SK-N-SH (cell line): ENCODE measurements at regions not wholly inside any gene's neighbourhood (a gene's known extent, or its start where the extent isn't known, plus 50 kb on each side); places are given as distances from the start of the nearest gene placed in this dataset.

Experiments used
- CTCF ChIA-PET: fragments of 300-600, 350-600 bp; formaldehyde crosslinking; extraction: SDS; loops from one replicate; lab custom pipeline; 2021; lab: Yijun Ruan, JAX
- POLR2A ChIA-PET: fragments of 350-600 bp; sonication (Branson Sonifier 250); formaldehyde crosslinking; extraction: SDS; loops from one replicate; lab custom pipeline; 2020; ENCODE audit warnings: antibody characterized with exemption, inconsistent platforms; lab: Yijun Ruan, JAX
- DNase-seq: peaks from one replicate; pipeline ENCODE4 v3.0.0; 2012
- H2AFZ ChIP-seq: fragments of 200-600 bp; sonication (generic); 2 replicates; pipeline ENCODE4 v1.8.1; 2016; ENCODE audit warnings: antibody characterized with exemption, mild to moderate bottlenecking, low read depth
- H3F3A ChIP-seq: fragments of 200-600 bp; sonication (generic); replicated peaks from 2 replicates; pipeline ENCODE3; 2016; ENCODE audit warnings: antibody characterized with exemption, mild to moderate bottlenecking; ENCODE audit not compliant: insufficient read depth
- H3K27ac ChIP-seq, 2 experiments: fragments of 200-500 bp in 1 of 2; fragments of 200-600 bp in 1 of 2; sonication (Bioruptor generic) in 1 of 2; sonication (generic), shearing (Covaris generic) in 1 of 2; 2 replicates each; pipeline versions ENCODE4 v1.5.1 to v1.6.1; 2014 to 2016; ENCODE audit warnings: low read depth in 2 of 2, inconsistent platforms in 1 of 2, low read length in 1 of 2, mild to moderate bottlenecking in 1 of 2, mixed read lengths in 1 of 2
- H3K27me3 ChIP-seq: fragments of 200-600 bp; sonication (generic), shearing (Covaris generic); 2 replicates; pipeline ENCODE4 v1.6.1; 2016; ENCODE audit warnings: mixed run types; ENCODE audit not compliant: insufficient read depth
- H3K36me3 ChIP-seq, 2 experiments: fragments of 200-500 bp in 1 of 2; fragments of 200-600 bp in 1 of 2; sonication (Bioruptor generic) in 1 of 2; sonication (generic) in 1 of 2; replicated peaks in 1 of 2; 2 replicates each; pipeline versions ENCODE3 to v1.5.1; 2014 to 2016; ENCODE audit warnings: low read length in 1 of 2, mild to moderate bottlenecking in 1 of 2; ENCODE audit not compliant: insufficient read depth in 2 of 2, control insufficient read depth in 1 of 2
- H3K4me1 ChIP-seq, 2 experiments: fragments of 200-500 bp in 1 of 2; fragments of 200-600 bp in 1 of 2; sonication (Bioruptor generic) in 1 of 2; sonication (generic), shearing (Covaris generic) in 1 of 2; 2 replicates each; pipeline versions ENCODE4 v1.5.1 to v1.6.1; 2014 to 2016; ENCODE audit warnings: low read depth in 1 of 2, low read length in 1 of 2, mixed run types in 1 of 2; ENCODE audit not compliant: insufficient read depth in 2 of 2, control insufficient read depth in 1 of 2
- H3K4me2 ChIP-seq: fragments of 200-600 bp; sonication (generic), shearing (Covaris generic); 2 replicates; pipeline ENCODE4 v1.6.1; 2017; ENCODE audit warnings: mixed run types
- H3K4me3 ChIP-seq, 2 experiments: fragments of 200-500 bp in 1 of 2; fragments of 200-600 bp in 1 of 2; sonication (Bioruptor generic) in 1 of 2; sonication (generic), shearing (Covaris generic) in 1 of 2; 2 replicates each; pipeline versions ENCODE4 v1.5.1 to v1.8.1; 2014 to 2016; ENCODE audit warnings: low read depth in 2 of 2, inconsistent platforms in 1 of 2, low read length in 1 of 2, mild to moderate bottlenecking in 1 of 2, mixed read lengths in 1 of 2, moderate library complexity in 1 of 2
- H3K79me2 ChIP-seq: fragments of 200-600 bp; sonication (generic); 2 replicates; pipeline ENCODE4 v1.8.1; 2017; ENCODE audit warnings: mild to moderate bottlenecking; ENCODE audit not compliant: insufficient read depth
- H3K9ac ChIP-seq: fragments of 200-600 bp; sonication (generic); 2 replicates; pipeline ENCODE4 v1.6.1; 2017; ENCODE audit warnings: mixed run types
- H3K9me2 ChIP-seq: fragments of 200-600 bp; sonication (generic); 2 replicates; pipeline ENCODE4 v1.6.1; 2017; ENCODE audit warnings: mixed run types
- H3K9me3 ChIP-seq: fragments of 200-600 bp; sonication (generic); 2 replicates; pipeline ENCODE4 v1.6.1; 2017; ENCODE audit warnings: mixed run types, mild to moderate bottlenecking, moderate library complexity
- H4K20me1 ChIP-seq: fragments of 200-600 bp; sonication (generic); 2 replicates; pipeline ENCODE4 v1.6.1; 2017; ENCODE audit warnings: mild to moderate bottlenecking, mixed run types; ENCODE audit not compliant: insufficient read depth
- CHD2 ChIP-seq: fragments of 150-350 bp; IDR thresholded peaks from 2 replicates; pipeline ENCODE4 v1.6.1; 2018; ENCODE audit warnings: low read length; ENCODE audit not compliant: partially characterized antibody
- ELF1 ChIP-seq: IDR thresholded peaks from 2 replicates; pipeline ENCODE4 v1.4.0; 2012
- FOSL2 ChIP-seq: IDR thresholded peaks from 2 replicates; pipeline ENCODE4 v1.4.0; 2012; ENCODE audit warnings: low read depth, mild to moderate bottlenecking, moderate library complexity, borderline replicate concordance
- FOXJ3 ChIP-seq: sonication (generic); formaldehyde crosslinking; IDR thresholded peaks from 2 replicates; pipeline ENCODE4 v1.5.1; 2020; ENCODE audit warnings: mild to moderate bottlenecking, missing genetic modification reagents
- GATA2 ChIP-seq: sonication (generic); formaldehyde crosslinking; IDR thresholded peaks from 2 replicates; pipeline ENCODE4 v1.5.0; 2020; ENCODE audit warnings: mild to moderate bottlenecking, missing genetic modification reagents
- JUND ChIP-seq: IDR thresholded peaks from 2 replicates; pipeline ENCODE4 v1.4.0; 2012
- MXI1 ChIP-seq: IDR thresholded peaks from 2 replicates; pipeline ENCODE4 v1.6.1; 2012; ENCODE audit warnings: mild to moderate bottlenecking, low read depth, low read length, improper control_type of control experiment
- NRF1 ChIP-seq: IDR thresholded peaks from 2 replicates; pipeline ENCODE4 v1.6.1; 2012; ENCODE audit warnings: low read depth, mild to moderate bottlenecking, low read length
- RAD21 ChIP-seq: IDR thresholded peaks from 2 replicates; pipeline ENCODE4 v1.6.1; 2012; ENCODE audit warnings: mild to moderate bottlenecking, low read length
- RCOR1 ChIP-seq: fragments of 150-350 bp; IDR thresholded peaks from 2 replicates; pipeline ENCODE4 v1.6.1; 2017; ENCODE audit warnings: antibody characterized with exemption, low read length
- SMC3 ChIP-seq: IDR thresholded peaks from 2 replicates; pipeline ENCODE4 v1.6.1; 2012; ENCODE audit warnings: low read depth, low read length, improper control_type of control experiment
- TCF12 ChIP-seq: IDR thresholded peaks from 2 replicates; pipeline ENCODE4 v1.4.0; 2012
- YY1 ChIP-seq: IDR thresholded peaks from 2 replicates; pipeline ENCODE4 v1.4.0; 2012; ENCODE audit warnings: low read depth, mild to moderate bottlenecking
- WGBS: methylation state at CpG from one replicate; pipeline ENCODE4 v1.1.6; 2017; ENCODE audit warnings: low lambda C conversion rate; 5-methylcytosine and 5-hydroxymethylcytosine counted together
- TF ChIP-seq, protein P1 (sequence below): IDR thresholded peaks from 2 replicates; pipeline ENCODE4 v1.6.1; 2012; ENCODE audit warnings: mild to moderate bottlenecking, low read depth, low read length, moderate library complexity
- TF ChIP-seq, protein P2 (sequence below): IDR thresholded peaks from 2 replicates; pipeline ENCODE4; 2012
- TF ChIP-seq, protein P3 (sequence below): fragments of 150-350 bp; IDR thresholded peaks from 2 replicates; pipeline ENCODE4 v1.6.1; 2017; ENCODE audit warnings: antibody characterized with exemption, low read length, low read depth, borderline replicate concordance
- TF ChIP-seq, protein P4 (sequence below): IDR thresholded peaks from 2 replicates; pipeline ENCODE4 v1.4.0; 2012; ENCODE audit warnings: low read depth, borderline replicate concordance

DNA sequence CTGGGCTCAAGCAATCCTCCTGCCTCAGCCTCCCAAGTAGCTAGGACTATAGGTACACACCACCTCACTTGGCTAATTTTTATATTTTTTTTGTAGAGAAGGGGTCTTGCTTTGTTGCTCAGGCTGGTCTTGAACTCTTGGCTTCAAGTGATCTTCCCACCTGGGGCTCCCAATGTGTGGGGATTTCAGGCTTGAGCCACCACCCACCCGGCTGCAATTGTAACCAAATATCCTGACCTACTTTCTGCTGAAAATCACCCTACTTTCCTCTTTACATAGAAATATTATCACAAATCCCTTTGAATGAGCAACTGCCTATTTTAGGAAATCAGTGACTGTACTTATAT, 59.6 kb upstream of the ZNF608 start:
- Histone ChIP-seq H3K9ac (no peak overlapping the region), H3F3A (peaks cover 3% of the 10 kb centered on the region), H3K27me3 (no peaks in the 10 kb centered on the region), H3K27ac (peak overlapping the region in 1 of 2 experiments; percentile 89; a peak in 2 of 4 replicates), H4K20me1 (no peaks in the 10 kb centered on the region), H3K4me1 (peaks cover 0 to 13% of the 10 kb centered on the region in 2 experiments; a peak in 2 of 4 replicates), H3K36me3 (no peaks in the 10 kb centered on the region), H3K79me2 (no peaks in the 10 kb centered on the region), H2AFZ (peak overlapping the region; percentile 27), H3K9me3 (no peaks in the 10 kb centered on the region), H3K4me2 (0 out of 2 replicates have a peak overlapping the region, but pooled peaks have one; percentile 25), H3K4me3 (no peak overlapping the region), H3K9me2 (no peaks in the 10 kb centered on the region)
- DNase-seq: no peak
- CTCF ChIA-PET: no interaction called here
- WGBS: 73% methylated on average over 1 of the region's 1 CpG
- TF ChIP-seq MXI1 (no peak), RCOR1 (no peak), CHD2 (no peak), NRF1 (no peak), GATA2 (CRISPR knock-in tag) (no peak), TCF12 (no peak)
- TF ChIP-seq, protein P1, sequence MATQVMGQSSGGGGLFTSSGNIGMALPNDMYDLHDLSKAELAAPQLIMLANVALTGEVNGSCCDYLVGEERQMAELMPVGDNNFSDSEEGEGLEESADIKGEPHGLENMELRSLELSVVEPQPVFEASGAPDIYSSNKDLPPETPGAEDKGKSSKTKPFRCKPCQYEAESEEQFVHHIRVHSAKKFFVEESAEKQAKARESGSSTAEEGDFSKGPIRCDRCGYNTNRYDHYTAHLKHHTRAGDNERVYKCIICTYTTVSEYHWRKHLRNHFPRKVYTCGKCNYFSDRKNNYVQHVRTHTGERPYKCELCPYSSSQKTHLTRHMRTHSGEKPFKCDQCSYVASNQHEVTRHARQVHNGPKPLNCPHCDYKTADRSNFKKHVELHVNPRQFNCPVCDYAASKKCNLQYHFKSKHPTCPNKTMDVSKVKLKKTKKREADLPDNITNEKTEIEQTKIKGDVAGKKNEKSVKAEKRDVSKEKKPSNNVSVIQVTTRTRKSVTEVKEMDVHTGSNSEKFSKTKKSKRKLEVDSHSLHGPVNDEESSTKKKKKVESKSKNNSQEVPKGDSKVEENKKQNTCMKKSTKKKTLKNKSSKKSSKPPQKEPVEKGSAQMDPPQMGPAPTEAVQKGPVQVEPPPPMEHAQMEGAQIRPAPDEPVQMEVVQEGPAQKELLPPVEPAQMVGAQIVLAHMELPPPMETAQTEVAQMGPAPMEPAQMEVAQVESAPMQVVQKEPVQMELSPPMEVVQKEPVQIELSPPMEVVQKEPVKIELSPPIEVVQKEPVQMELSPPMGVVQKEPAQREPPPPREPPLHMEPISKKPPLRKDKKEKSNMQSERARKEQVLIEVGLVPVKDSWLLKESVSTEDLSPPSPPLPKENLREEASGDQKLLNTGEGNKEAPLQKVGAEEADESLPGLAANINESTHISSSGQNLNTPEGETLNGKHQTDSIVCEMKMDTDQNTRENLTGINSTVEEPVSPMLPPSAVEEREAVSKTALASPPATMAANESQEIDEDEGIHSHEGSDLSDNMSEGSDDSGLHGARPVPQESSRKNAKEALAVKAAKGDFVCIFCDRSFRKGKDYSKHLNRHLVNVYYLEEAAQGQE: no peak
- POLR2A ChIA-PET: interaction anchor here (1.9 kb wide), 1 partner anchor 58 kb away, joined by 10 read pairs; no protein-coding TSS in a partner anchor

DNA sequence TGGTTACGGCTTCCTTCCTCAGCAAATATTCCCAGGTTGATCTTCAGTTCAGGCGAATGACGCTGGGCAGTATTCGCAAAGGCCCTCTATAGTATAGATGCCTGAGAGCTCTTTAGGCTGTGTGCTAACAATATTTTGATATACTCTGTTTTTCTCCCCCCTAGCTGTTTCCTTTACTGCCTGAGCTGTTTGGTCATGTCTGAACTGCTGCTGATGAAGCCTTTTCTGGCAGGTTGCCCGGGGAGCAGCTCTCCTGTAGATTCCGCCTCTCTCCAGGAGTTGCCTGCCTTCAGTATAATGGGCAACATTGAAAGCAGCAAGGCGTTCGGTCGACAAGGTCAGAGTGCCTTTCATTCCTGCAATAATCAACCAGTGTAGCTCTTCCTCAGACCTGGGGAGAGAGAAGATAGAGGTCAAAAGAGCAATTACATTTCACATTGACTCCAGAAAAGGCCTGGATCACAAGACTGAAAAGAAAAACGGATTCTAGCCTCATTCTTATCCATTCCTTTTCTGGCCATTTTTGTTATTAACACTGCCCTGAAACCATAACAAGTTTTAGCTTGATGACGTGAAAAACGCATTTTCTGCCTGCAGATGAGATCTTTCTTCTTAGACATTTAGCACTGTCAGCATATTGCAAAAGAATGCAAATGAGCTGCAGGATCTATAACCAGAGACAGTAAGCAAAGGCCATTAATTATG, 60.1 kb upstream of the ZNF608 start:
- DNase-seq: peak; percentile 78
- H3K36me3 ChIP-seq: no peaks in the 10 kb centered on the region
- POLR2A ChIA-PET: interaction anchor here (1.0 to 1.9 kb wide), 2 partner anchors 59 to 60 kb away, joined by 4 to 10 read pairs; no protein-coding TSS in a partner anchor
- TF ChIP-seq JUND: no peak
- TF ChIP-seq SMC3: no peak
- peak; percentile 41; the same call in 1 of the 2 replicates for TF ChIP-seq FOXJ3 (CRISPR knock-in tag)
- TF ChIP-seq FOSL2: no peak
- TF ChIP-seq ELF1: no peak
- TF ChIP-seq CHD2: peak; percentile 37
- 0 out of 2 replicates have a peak, but pooled peaks have one; percentile 15 for TF ChIP-seq RCOR1
- TF ChIP-seq, protein P2, sequence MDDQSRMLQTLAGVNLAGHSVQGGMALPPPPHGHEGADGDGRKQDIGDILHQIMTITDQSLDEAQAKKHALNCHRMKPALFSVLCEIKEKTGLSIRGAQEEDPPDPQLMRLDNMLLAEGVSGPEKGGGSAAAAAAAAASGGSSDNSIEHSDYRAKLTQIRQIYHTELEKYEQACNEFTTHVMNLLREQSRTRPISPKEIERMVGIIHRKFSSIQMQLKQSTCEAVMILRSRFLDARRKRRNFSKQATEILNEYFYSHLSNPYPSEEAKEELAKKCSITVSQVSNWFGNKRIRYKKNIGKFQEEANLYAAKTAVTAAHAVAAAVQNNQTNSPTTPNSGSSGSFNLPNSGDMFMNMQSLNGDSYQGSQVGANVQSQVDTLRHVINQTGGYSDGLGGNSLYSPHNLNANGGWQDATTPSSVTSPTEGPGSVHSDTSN: 0 out of 2 replicates have a peak, but pooled peaks have one; percentile 11
- TF ChIP-seq, protein P3, sequence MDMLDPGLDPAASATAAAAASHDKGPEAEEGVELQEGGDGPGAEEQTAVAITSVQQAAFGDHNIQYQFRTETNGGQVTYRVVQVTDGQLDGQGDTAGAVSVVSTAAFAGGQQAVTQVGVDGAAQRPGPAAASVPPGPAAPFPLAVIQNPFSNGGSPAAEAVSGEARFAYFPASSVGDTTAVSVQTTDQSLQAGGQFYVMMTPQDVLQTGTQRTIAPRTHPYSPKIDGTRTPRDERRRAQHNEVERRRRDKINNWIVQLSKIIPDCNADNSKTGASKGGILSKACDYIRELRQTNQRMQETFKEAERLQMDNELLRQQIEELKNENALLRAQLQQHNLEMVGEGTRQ: no peak
- TF ChIP-seq YY1: no peak
- TF ChIP-seq, protein P4, sequence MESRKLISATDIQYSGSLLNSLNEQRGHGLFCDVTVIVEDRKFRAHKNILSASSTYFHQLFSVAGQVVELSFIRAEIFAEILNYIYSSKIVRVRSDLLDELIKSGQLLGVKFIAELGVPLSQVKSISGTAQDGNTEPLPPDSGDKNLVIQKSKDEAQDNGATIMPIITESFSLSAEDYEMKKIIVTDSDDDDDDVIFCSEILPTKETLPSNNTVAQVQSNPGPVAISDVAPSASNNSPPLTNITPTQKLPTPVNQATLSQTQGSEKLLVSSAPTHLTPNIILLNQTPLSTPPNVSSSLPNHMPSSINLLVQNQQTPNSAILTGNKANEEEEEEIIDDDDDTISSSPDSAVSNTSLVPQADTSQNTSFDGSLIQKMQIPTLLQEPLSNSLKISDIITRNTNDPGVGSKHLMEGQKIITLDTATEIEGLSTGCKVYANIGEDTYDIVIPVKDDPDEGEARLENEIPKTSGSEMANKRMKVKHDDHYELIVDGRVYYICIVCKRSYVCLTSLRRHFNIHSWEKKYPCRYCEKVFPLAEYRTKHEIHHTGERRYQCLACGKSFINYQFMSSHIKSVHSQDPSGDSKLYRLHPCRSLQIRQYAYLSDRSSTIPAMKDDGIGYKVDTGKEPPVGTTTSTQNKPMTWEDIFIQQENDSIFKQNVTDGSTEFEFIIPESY: no peak
- peak; percentile 39 for TF ChIP-seq RAD21

More for the DNA sequence above, 60.1 kb upstream of the ZNF608 start:
- H2AFZ ChIP-seq: peak overlapping the region; percentile 27
- H3K79me2 ChIP-seq: no peaks in the 10 kb centered on the region
- peak overlapping the region; percentile 25; the same call in 1 of the 2 replicates for H3K4me2 ChIP-seq
- peak overlapping the region in 1 of 2 experiments; percentile 89; a peak in 2 of 4 replicates for H3K27ac ChIP-seq
- no peaks in the 10 kb centered on the region for H3K9me3 ChIP-seq
- H4K20me1 ChIP-seq: no peaks in the 10 kb centered on the region
- H3K9ac ChIP-seq: no peak overlapping the region
- H3K9me2 ChIP-seq: no peaks in the 10 kb centered on the region
- H3F3A ChIP-seq: peaks cover 3% of the 10 kb centered on the region
- 48% methylated on average over 12 of the region's 12 CpGs for WGBS
- no peak overlapping the region for H3K4me3 ChIP-seq
- peaks cover 0 to 13% of the 10 kb centered on the region in 2 experiments; a peak in 2 of 4 replicates for H3K4me1 ChIP-seq
- no peaks in the 10 kb centered on the region for H3K27me3 ChIP-seq
- CTCF ChIA-PET: interaction anchor here (1.2 to 1.8 kb wide), 2 partner anchors 9 to 18 kb away, joined by 3 to 10 read pairs; no protein-coding TSS in a partner anchor
